C4-2B (cell line): ENCODE measurements at regions not wholly inside any gene's neighbourhood (a gene's known extent, or its start where the extent isn't known, plus 50 kb on each side); places are given as distances from the start of the nearest gene placed in this dataset.

Experiments
- ZFX ChIP-seq: fragments of 450-650 bp; IDR thresholded peaks from 2 replicates; pipeline ENCODE4 v1.6.1; 2017
- TF ChIP-seq, protein P1 (sequence below): fragments of 450-650 bp; conservative IDR thresholded peaks from 2 replicates; pipeline ENCODE4 v1.5.1; 2017; ENCODE audit warnings: mild to moderate bottlenecking

- TF ChIP-seq, protein P1, sequence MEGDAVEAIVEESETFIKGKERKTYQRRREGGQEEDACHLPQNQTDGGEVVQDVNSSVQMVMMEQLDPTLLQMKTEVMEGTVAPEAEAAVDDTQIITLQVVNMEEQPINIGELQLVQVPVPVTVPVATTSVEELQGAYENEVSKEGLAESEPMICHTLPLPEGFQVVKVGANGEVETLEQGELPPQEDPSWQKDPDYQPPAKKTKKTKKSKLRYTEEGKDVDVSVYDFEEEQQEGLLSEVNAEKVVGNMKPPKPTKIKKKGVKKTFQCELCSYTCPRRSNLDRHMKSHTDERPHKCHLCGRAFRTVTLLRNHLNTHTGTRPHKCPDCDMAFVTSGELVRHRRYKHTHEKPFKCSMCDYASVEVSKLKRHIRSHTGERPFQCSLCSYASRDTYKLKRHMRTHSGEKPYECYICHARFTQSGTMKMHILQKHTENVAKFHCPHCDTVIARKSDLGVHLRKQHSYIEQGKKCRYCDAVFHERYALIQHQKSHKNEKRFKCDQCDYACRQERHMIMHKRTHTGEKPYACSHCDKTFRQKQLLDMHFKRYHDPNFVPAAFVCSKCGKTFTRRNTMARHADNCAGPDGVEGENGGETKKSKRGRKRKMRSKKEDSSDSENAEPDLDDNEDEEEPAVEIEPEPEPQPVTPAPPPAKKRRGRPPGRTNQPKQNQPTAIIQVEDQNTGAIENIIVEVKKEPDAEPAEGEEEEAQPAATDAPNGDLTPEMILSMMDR = no peak
- no peak for TF ChIP-seq ZFX
These were observed 53.4 kb upstream of the PAM start for GRCh38 chr5:102701748-102702147.
